HepG2 (cell line): ENCODE measurements at regions not wholly inside any gene's neighbourhood (a gene's known extent, or its start where the extent isn't known, plus 50 kb on each side); places are given as distances from the start of the nearest gene placed in this dataset.

Source experiments
- ATAC-seq: fragments of 200-7000 bp; cut with Tn5 transposase; 3 replicates; pipeline ENCODE4 v1.9.1; 2020; ENCODE audit warnings: mild to moderate bottlenecking, moderate library complexity
- BruUV-seq: library from RNA; stranded (reverse); fragments of 400-500 nt; replicated peaks from 2 replicates; lab custom pipeline; 2021; lab: Mats Ljungman, UMichigan
- CTCF ChIA-PET: fragments of 300-600 bp; formaldehyde crosslinking; extraction: SDS; loops from one replicate; lab custom pipeline; 2021; ENCODE audit warnings: low total read pairs, inconsistent platforms, low intra/inter-chr PET ratio; lab: Yijun Ruan, JAX
- POLR2A ChIA-PET: fragments of 350-600 bp; sonication (Branson Sonifier 250); formaldehyde crosslinking; loops from one replicate; lab custom pipeline; 2020; ENCODE audit warnings: antibody characterized with exemption, inconsistent platforms; lab: Yijun Ruan, JAX
- DNase-seq: peaks from one replicate; pipeline ENCODE4 v3.0.0-alpha.2; 2015; ENCODE audit warnings: low spot score
- FAIRE-seq: peaks from 3 replicates; lab custom pipeline; 2011; peaks lifted over from hg19 to GRCh38; lab: Jason Lieb, UNC
- H2AFZ ChIP-seq: one replicate; pipeline ENCODE4 v1.6.1; 2011; ENCODE audit warnings: low read length, inconsistent platforms
- H3K27ac ChIP-seq: fragments of 300-600 bp; 3 replicates; pipeline ENCODE4 v1.8.0; 2011; ENCODE audit warnings: mixed run types, mild to moderate bottlenecking, mixed read lengths, low read length, inconsistent platforms; ENCODE audit not compliant: insufficient read depth; ENCODE audit errors: extremely low read length
- H3K27me3 ChIP-seq, 2 experiments: fragments of 200-600 bp in 1 of 2; 2 replicates in 1 of 2; 3 replicates in 1 of 2; pipeline versions ENCODE4 v1.6.0 to v1.8.0; 2011; ENCODE audit warnings: low read length in 2 of 2, mild to moderate bottlenecking in 2 of 2, moderate library complexity in 2 of 2, inconsistent platforms in 1 of 2; ENCODE audit not compliant: insufficient read depth in 2 of 2, control insufficient read depth in 1 of 2
- H3K36me3 ChIP-seq, 2 experiments: fragments of 200-600 bp in 1 of 2; replicated peaks in 1 of 2; 2 replicates in 1 of 2; 3 replicates in 1 of 2; pipeline versions ENCODE4 v1.5.1 to v1.8.0; 2011; ENCODE audit warnings: low read length in 2 of 2, inconsistent platforms in 1 of 2; ENCODE audit not compliant: insufficient read depth in 2 of 2, control insufficient read depth in 1 of 2
- H3K4me1 ChIP-seq: 2 replicates; pipeline ENCODE4 v1.5.1; 2012; ENCODE audit warnings: low read length, inconsistent platforms; ENCODE audit not compliant: insufficient read depth
- H3K4me2 ChIP-seq: 2 replicates; pipeline ENCODE4 v1.6.0; 2011; ENCODE audit warnings: low read depth, low read length, inconsistent platforms
- H3K4me3 ChIP-seq, 3 experiments: fragments of 200-600 bp in 1 of 3; sonication (generic), shearing (Covaris generic) in 1 of 3; replicated peaks in 1 of 3; 2 replicates each; pipeline ENCODE4 v1.5.1; 2011 to 2016; ENCODE audit warnings: low read length in 3 of 3, inconsistent platforms in 2 of 3, low read depth in 2 of 3, mild to moderate bottlenecking in 2 of 3, control low read depth in 1 of 3, mixed read lengths in 1 of 3; ENCODE audit not compliant: insufficient read depth in 1 of 3
- H3K79me2 ChIP-seq: one replicate; pipeline ENCODE4 v1.6.1; 2011; ENCODE audit warnings: low read length, inconsistent platforms; ENCODE audit not compliant: insufficient read depth
- H3K9ac ChIP-seq: 2 replicates; pipeline ENCODE4 v1.6.0; 2011; ENCODE audit warnings: mild to moderate bottlenecking, low read depth, low read length, inconsistent platforms; ENCODE audit not compliant: insufficient read depth
- H3K9me3 ChIP-seq: 2 replicates; pipeline ENCODE4 v1.5.1; 2012; ENCODE audit warnings: mild to moderate bottlenecking, low read length
- H4K20me1 ChIP-seq: 2 replicates; pipeline ENCODE4 v1.6.0; 2011; ENCODE audit warnings: inconsistent platforms, mild to moderate bottlenecking, low read length, moderate library complexity; ENCODE audit not compliant: insufficient read depth
- AFF4 ChIP-seq: sonication (generic); formaldehyde crosslinking; IDR thresholded peaks from 2 replicates; pipeline ENCODE4 v1.4.0; 2020; ENCODE audit warnings: missing genetic modification reagents
- HMGXB4 ChIP-seq, 2 experiments: sonication (generic) in 1 of 2; formaldehyde crosslinking in 1 of 2; IDR thresholded peaks; 2 replicates each; pipeline versions ENCODE4 v1.4.0 to v1.6.1; 2018 to 2020; ENCODE audit warnings: missing genetic modification reagents in 2 of 2, borderline replicate concordance in 1 of 2, low read depth in 1 of 2, mild to moderate bottlenecking in 1 of 2, missing biosample characterization in 1 of 2
- MED13 ChIP-seq: sonication (generic); formaldehyde crosslinking; IDR thresholded peaks from 2 replicates; pipeline ENCODE4 v1.5.0; 2020; ENCODE audit warnings: missing genetic modification reagents
- SALL2 ChIP-seq: sonication (generic); formaldehyde crosslinking; IDR thresholded peaks from 2 replicates; pipeline ENCODE4 v1.8.1; 2023; ENCODE audit warnings: mild to moderate bottlenecking, missing genetic modification reagents, inconsistent platforms
- ZNF333 ChIP-seq: sonication (generic); formaldehyde crosslinking; IDR thresholded peaks from 2 replicates; pipeline ENCODE4 v1.4.0; 2020; ENCODE audit warnings: mild to moderate bottlenecking, missing genetic modification reagents, borderline replicate concordance
- ZNF615 ChIP-seq: sonication (generic); formaldehyde crosslinking; IDR thresholded peaks from 2 replicates; pipeline ENCODE4 v1.5.0; 2020; ENCODE audit warnings: mild to moderate bottlenecking, missing genetic modification reagents, borderline replicate concordance
- ZNF850 ChIP-seq: sonication (generic); formaldehyde crosslinking; conservative IDR thresholded peaks from 2 replicates; pipeline ENCODE4 v1.9.0; 2021; ENCODE audit warnings: mild to moderate bottlenecking, missing genetic modification reagents
- ZSCAN30 ChIP-seq: sonication (generic); formaldehyde crosslinking; IDR thresholded peaks from 2 replicates; pipeline ENCODE4 v1.5.0; 2020; ENCODE audit warnings: mild to moderate bottlenecking, missing genetic modification reagents
- WGBS: methylation state at CpG from one replicate; pipeline ENCODE4 v1.1.6; 2017; ENCODE audit warnings: low lambda C conversion rate; 5-methylcytosine and 5-hydroxymethylcytosine counted together
- in situ Hi-C: cut with HindIII; loops from 2 replicates; pipeline ENCODE4 v1.10.0; 2017; ENCODE audit warnings: low pct_unique_long_range_greater_than_20kb; ENCODE audit not compliant: extremely low pct_ligation_motif_present
- intact Hi-C: fragments of 100-400 bp; cut with micrococcal nuclease; formaldehyde crosslinking; loops from one replicate; pipeline ENCODE4 v1.10.0; 2022; ENCODE audit not compliant: unreplicated experiment
- TF ChIP-seq, protein P1 (sequence below): sonication (generic); formaldehyde crosslinking; IDR thresholded peaks from 2 replicates; pipeline ENCODE4 v1.4.0; 2020; ENCODE audit warnings: missing genetic modification reagents
- TF ChIP-seq, protein P2 (sequence below): sonication (generic); formaldehyde crosslinking; IDR thresholded peaks from 2 replicates; pipeline ENCODE4 v1.4.0; 2020; ENCODE audit warnings: mild to moderate bottlenecking, missing genetic modification reagents

- H2AFZ ChIP-seq: no peak overlapping the region
- no TSS peak for BruUV-seq
- WGBS: 5% methylated on average over 2 of the region's 2 CpGs
- ChIA-PET CTCF (no interaction called here), POLR2A (no interaction called here)
- no peaks in the 10 kb centered on the region for H3K36me3 ChIP-seq
- no peaks in the 10 kb centered on the region for H3K27me3 ChIP-seq
- H3K9ac ChIP-seq: no peak overlapping the region
- H3K27ac ChIP-seq: no peak overlapping the region
- H3K9me3 ChIP-seq: no peaks in the 10 kb centered on the region
- no peak overlapping the region for H3K4me2 ChIP-seq
- no peaks in the 10 kb centered on the region for H4K20me1 ChIP-seq
- DNase-seq: no peak
- intact Hi-C loops (no loop called here), in situ Hi-C loops (no loop called here)
- TF ChIP-seq SALL2 (CRISPR knock-in tag): no peak
- TF ChIP-seq, protein P1, sequence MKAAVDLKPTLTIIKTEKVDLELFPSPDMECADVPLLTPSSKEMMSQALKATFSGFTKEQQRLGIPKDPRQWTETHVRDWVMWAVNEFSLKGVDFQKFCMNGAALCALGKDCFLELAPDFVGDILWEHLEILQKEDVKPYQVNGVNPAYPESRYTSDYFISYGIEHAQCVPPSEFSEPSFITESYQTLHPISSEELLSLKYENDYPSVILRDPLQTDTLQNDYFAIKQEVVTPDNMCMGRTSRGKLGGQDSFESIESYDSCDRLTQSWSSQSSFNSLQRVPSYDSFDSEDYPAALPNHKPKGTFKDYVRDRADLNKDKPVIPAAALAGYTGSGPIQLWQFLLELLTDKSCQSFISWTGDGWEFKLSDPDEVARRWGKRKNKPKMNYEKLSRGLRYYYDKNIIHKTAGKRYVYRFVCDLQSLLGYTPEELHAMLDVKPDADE: no peak
- no peak for TF ChIP-seq ZNF333 (CRISPR knock-in tag)
- TF ChIP-seq MED13: no peak
- no peak for TF ChIP-seq ZSCAN30
- TF ChIP-seq ZNF850 (CRISPR knock-in tag): no peak
- TF ChIP-seq ZNF615: no peak
- H3K4me3 ChIP-seq: no peak overlapping the region
- H3K4me1 ChIP-seq: no peaks in the 10 kb centered on the region
- no peaks in the 10 kb centered on the region for H3K79me2 ChIP-seq
- FAIRE-seq: no peak
- ATAC-seq: no peak
Measured at GRCh38 chr14:46054526-46054925, 597.1 kb downstream of the RPL10L start.

- Histone ChIP-seq H3K27me3 (no peaks in the 10 kb centered on the region), H3K36me3 (no peaks in the 10 kb centered on the region), H3K79me2 (no peaks in the 10 kb centered on the region), H3K4me1 (no peaks in the 10 kb centered on the region), H4K20me1 (no peaks in the 10 kb centered on the region), H3K9me3 (no peaks in the 10 kb centered on the region), H3K4me2 (no peak overlapping the region), H3K9ac (no peak overlapping the region), H2AFZ (no peak overlapping the region), H3K27ac (no peak overlapping the region), H3K4me3 (no peak overlapping the region)
- WGBS: 8% methylated on average over 1 of the region's 1 CpG
- intact Hi-C loops: no loop called here
- no TSS peak for BruUV-seq
- in situ Hi-C loops: no loop called here
- no peak for DNase-seq
- no peak for FAIRE-seq
- ChIA-PET CTCF (no interaction called here), POLR2A (no interaction called here)
- ATAC-seq: no peak
- TF ChIP-seq HMGXB4 (CRISPR knock-in tag; IDR thresholded peaks at IDR 0.05; ENCODE audit: borderline replicate concordance in 1 of 2, low read depth in 1 of 2) (no peak), AFF4 (CRISPR knock-in tag) (no peak)
- TF ChIP-seq, protein P2, sequence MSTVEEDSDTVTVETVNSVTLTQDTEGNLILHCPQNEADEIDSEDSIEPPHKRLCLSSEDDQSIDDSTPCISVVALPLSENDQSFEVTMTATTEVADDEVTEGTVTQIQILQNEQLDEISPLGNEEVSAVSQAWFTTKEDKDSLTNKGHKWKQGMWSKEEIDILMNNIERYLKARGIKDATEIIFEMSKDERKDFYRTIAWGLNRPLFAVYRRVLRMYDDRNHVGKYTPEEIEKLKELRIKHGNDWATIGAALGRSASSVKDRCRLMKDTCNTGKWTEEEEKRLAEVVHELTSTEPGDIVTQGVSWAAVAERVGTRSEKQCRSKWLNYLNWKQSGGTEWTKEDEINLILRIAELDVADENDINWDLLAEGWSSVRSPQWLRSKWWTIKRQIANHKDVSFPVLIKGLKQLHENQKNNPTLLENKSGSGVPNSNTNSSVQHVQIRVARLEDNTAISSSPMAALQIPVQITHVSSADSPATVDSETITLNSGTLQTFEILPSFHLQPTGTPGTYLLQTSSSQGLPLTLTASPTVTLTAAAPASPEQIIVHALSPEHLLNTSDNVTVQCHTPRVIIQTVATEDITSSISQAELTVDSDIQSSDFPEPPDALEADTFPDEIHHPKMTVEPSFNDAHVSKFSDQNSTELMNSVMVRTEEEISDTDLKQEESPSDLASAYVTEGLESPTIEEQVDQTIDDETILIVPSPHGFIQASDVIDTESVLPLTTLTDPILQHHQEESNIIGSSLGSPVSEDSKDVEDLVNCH (CRISPR knock-in tag): no peak
Measured at GRCh38 chr14:46053221-46053620, 598.4 kb downstream of the RPL10L start.
